Heart left ventricle (tissue), 13 donors: ENCODE measurements at regions not wholly inside any gene's neighbourhood (a gene's known extent, or its start where the extent isn't known, plus 50 kb on each side); places are given as distances from the start of the nearest gene placed in this dataset.

Experiments used
- POLR2A ChIP-seq, 2 donors: fragments of 450-650 bp; IDR thresholded peaks; one replicate each; pipeline ENCODE4 v1.6.1; 2017; ENCODE audit warnings: antibody characterized with exemption in 2 of 2, mild to moderate bottlenecking in 2 of 2, moderate library complexity in 2 of 2
- TF ChIP-seq, protein P1 (sequence below), 12 donors: fragments of 200-600 bp; sonication (generic) in 4 of 12; IDR thresholded peaks; one replicate each; pipeline versions ENCODE4 v1.5.0 to v1.8.0; 2018 to 2022; ENCODE audit warnings: antibody characterized with exemption in 12 of 12, mild to moderate bottlenecking in 5 of 12
- donor health status: ischemic (EF 13 %, LVEDD 7.1; RV severe dilation, severe dysfunction).
- donor health status: DM: no; HTN: yes; CAD: no.
- donor health status: DM: no; HTN: no; CAD: no.
- donor health status: ischemic (EF 25% LVEDD 6.9; RV normal size, moderate dysfunction).
- donor health status: ischemic (EF 25% LVEDD 5.7; RV mildly dilated, moderate dysfunction).
- donor health status: ischemic (EF 35%, LVEDD 5.7; RV mildly dilated, moderate dysfunction).
- donor health status: nonischemic (EF 11% LVEDD 7.7; RV severe dilation, severe dysfunction).
- donor health status: DM: yes; HTN: yes; CAD: no.
- donor health status: PGD.
- donor health status: ischemic (EF 29% LVEDD 5.4; RV normal size, mild dysfunction).
- donor health status: nonischemic (EF 23%, LVEDD 6.1; RV moderate dilation, normal function).

DNA sequence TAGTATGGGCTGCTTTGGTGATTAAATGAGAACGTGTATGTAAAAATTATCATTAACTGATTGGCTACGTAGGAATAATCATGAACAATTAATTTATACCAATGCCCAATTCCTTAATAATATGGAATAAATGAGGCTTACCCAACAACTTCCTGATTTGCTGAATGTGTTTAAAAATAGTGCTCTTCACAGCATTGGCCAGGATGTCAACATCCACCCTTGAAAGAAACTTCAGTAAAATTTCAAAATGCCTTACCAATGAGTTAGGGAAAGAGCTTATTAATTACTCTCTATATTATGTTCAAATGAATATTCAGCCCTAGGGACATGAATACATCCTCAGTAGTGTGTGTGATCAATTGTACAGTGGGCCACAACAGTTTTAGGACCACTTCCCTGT is 401.4 kb downstream of the PSAT1 start:
- TF ChIP-seq, protein P1, sequence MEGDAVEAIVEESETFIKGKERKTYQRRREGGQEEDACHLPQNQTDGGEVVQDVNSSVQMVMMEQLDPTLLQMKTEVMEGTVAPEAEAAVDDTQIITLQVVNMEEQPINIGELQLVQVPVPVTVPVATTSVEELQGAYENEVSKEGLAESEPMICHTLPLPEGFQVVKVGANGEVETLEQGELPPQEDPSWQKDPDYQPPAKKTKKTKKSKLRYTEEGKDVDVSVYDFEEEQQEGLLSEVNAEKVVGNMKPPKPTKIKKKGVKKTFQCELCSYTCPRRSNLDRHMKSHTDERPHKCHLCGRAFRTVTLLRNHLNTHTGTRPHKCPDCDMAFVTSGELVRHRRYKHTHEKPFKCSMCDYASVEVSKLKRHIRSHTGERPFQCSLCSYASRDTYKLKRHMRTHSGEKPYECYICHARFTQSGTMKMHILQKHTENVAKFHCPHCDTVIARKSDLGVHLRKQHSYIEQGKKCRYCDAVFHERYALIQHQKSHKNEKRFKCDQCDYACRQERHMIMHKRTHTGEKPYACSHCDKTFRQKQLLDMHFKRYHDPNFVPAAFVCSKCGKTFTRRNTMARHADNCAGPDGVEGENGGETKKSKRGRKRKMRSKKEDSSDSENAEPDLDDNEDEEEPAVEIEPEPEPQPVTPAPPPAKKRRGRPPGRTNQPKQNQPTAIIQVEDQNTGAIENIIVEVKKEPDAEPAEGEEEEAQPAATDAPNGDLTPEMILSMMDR (IDR thresholded peaks at IDR 0.05), result no peak
- TF ChIP-seq POLR2A (IDR thresholded peaks at IDR 0.05), result no peak
